Peyer's patch (tissue), 4 donors: ENCODE measurements at regions not wholly inside any gene's neighbourhood (a gene's known extent, or its start where the extent isn't known, plus 50 kb on each side); places are given as distances from the start of the nearest gene placed in this dataset.

Source experiments
- POLR2A ChIP-seq, 2 donors: fragments of 450-650 bp; IDR thresholded peaks; one replicate each; pipeline ENCODE4 v1.5.1; 2017; ENCODE audit warnings: antibody characterized with exemption in 2 of 2, mild to moderate bottlenecking in 2 of 2, moderate library complexity in 2 of 2
- TF ChIP-seq, protein P1 (sequence below), 6 experiments: fragments of 450-650 bp in 4 of 6; fragments of 200-600 bp in 2 of 6; sonication (generic) in 1 of 6; IDR thresholded peaks; one replicate each; pipeline ENCODE4 v1.5.1; 2017 to 2019; ENCODE audit warnings: antibody characterized with exemption in 6 of 6, mild to moderate bottlenecking in 3 of 6, moderate library complexity in 1 of 6

DNA sequence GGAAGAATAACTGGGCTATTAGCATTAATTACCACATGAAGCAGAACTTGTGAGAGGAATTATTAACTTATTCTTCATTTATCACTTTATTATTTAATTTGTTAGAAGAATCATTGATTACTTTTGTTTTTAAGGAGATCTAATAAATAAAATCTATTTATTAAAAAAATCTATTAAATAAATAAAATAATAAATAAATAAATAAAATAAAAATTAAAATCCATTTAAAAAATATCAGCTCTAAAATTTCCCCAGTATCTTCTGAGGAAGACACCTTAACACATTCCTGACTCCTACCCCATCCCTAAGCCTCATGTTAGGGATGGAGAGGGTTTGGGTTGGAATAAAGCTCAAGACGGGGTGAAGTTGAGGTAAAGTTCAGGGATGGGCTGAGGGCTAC, 231.4 kb downstream of the CLIC5 start:
- TF ChIP-seq, protein P1, sequence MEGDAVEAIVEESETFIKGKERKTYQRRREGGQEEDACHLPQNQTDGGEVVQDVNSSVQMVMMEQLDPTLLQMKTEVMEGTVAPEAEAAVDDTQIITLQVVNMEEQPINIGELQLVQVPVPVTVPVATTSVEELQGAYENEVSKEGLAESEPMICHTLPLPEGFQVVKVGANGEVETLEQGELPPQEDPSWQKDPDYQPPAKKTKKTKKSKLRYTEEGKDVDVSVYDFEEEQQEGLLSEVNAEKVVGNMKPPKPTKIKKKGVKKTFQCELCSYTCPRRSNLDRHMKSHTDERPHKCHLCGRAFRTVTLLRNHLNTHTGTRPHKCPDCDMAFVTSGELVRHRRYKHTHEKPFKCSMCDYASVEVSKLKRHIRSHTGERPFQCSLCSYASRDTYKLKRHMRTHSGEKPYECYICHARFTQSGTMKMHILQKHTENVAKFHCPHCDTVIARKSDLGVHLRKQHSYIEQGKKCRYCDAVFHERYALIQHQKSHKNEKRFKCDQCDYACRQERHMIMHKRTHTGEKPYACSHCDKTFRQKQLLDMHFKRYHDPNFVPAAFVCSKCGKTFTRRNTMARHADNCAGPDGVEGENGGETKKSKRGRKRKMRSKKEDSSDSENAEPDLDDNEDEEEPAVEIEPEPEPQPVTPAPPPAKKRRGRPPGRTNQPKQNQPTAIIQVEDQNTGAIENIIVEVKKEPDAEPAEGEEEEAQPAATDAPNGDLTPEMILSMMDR (IDR thresholded peaks at IDR 0.05): no peak
- no peak for TF ChIP-seq POLR2A (IDR thresholded peaks at IDR 0.05)
